SJCRH30 (cell line): ENCODE measurements at regions not wholly inside any gene's neighbourhood (a gene's known extent, or its start where the extent isn't known, plus 50 kb on each side); places are given as distances from the start of the nearest gene placed in this dataset.
A peak's percentile ranks its signal among the peaks of the same experiment; 100 is the strongest.

Source experiments
- DNase-seq, 2 experiments: peaks; one replicate each; pipeline ENCODE4 v3.0.0-alpha.2; 2015 to 2020
- H3K27ac ChIP-seq: fragments of 250-450 bp; sonication (Bioruptor Pico); 2 replicates; pipeline ENCODE4 v1.5.1; 2020; ENCODE audit warnings: mild to moderate bottlenecking, moderate library complexity
- H3K27me3 ChIP-seq: fragments of 250-450 bp; sonication (Bioruptor Pico); 2 replicates; pipeline ENCODE4 v1.5.1; 2020; ENCODE audit warnings: mild to moderate bottlenecking, moderate library complexity
- H3K36me3 ChIP-seq: fragments of 250-450 bp; sonication (Bioruptor Pico); 2 replicates; pipeline ENCODE4 v1.5.1; 2020; ENCODE audit warnings: mild to moderate bottlenecking, moderate library complexity
- H3K4me1 ChIP-seq: fragments of 250-450 bp; sonication (Bioruptor Pico); 2 replicates; pipeline ENCODE4 v1.5.1; 2020; ENCODE audit warnings: mild to moderate bottlenecking, moderate library complexity
- H3K4me3 ChIP-seq: fragments of 250-450 bp; sonication (Bioruptor Pico); 2 replicates; pipeline ENCODE4 v1.5.1; 2020; ENCODE audit warnings: mild to moderate bottlenecking, moderate library complexity
- H3K9me3 ChIP-seq: fragments of 250-450 bp; sonication (Bioruptor Pico); replicated peaks from 2 replicates; pipeline ENCODE4 v1.5.1; 2020; ENCODE audit warnings: mild to moderate bottlenecking, moderate library complexity

GRCh38 chr7:15967551-15967950 is 281.1 kb upstream of the MEOX2 start:
- Histone ChIP-seq H3K4me3 (no peak overlapping the region), H3K36me3 (no peaks in the 10 kb centered on the region), H3K4me1 (no peaks in the 10 kb centered on the region), H3K27me3 (no peaks in the 10 kb centered on the region), H3K27ac (no peak overlapping the region), H3K9me3 (no peaks in the 10 kb centered on the region)
- no peak for DNase-seq

GRCh38 chr7:15967121-15967520 is 280.6 kb upstream of the MEOX2 start:
- Histone ChIP-seq H3K4me3 (no peak overlapping the region), H3K4me1 (no peaks in the 10 kb centered on the region), H3K9me3 (no peaks in the 10 kb centered on the region), H3K27me3 (no peaks in the 10 kb centered on the region), H3K36me3 (no peaks in the 10 kb centered on the region), H3K27ac (no peak overlapping the region)
- no peak for DNase-seq

- H3K4me1 ChIP-seq: no peaks in the 10 kb centered on the region
- H3K4me3 ChIP-seq: no peak overlapping the region
- H3K9me3 ChIP-seq: no peaks in the 10 kb centered on the region
- H3K27ac ChIP-seq: no peak overlapping the region
- H3K27me3 ChIP-seq: no peaks in the 10 kb centered on the region
- H3K36me3 ChIP-seq: no peaks in the 10 kb centered on the region
- DNase-seq: peak; percentile 21 to 54
Measured at GRCh38 chr7:15963206-15963605, 276.7 kb upstream of the MEOX2 start.

- no peak overlapping the region for H3K27ac ChIP-seq
- no peak overlapping the region for H3K4me3 ChIP-seq
- no peaks in the 10 kb centered on the region for H3K27me3 ChIP-seq
- H3K4me1 ChIP-seq: no peaks in the 10 kb centered on the region
- H3K9me3 ChIP-seq: no peaks in the 10 kb centered on the region; the same call in 1 of the 2 replicates
- no peak for DNase-seq
- H3K36me3 ChIP-seq: no peaks in the 10 kb centered on the region
Measured at GRCh38 chr7:15954671-15955354, 268.3 kb upstream of the MEOX2 start.

GRCh38 chr7:15950299-15950698 is 263.8 kb upstream of the MEOX2 start:
- Histone ChIP-seq H3K4me1 (no peaks in the 10 kb centered on the region), H3K9me3 (no peaks in the 10 kb centered on the region), H3K4me3 (no peak overlapping the region), H3K27ac (no peak overlapping the region), H3K36me3 (no peaks in the 10 kb centered on the region), H3K27me3 (no peaks in the 10 kb centered on the region)
- DNase-seq: no peak

- Histone ChIP-seq H3K36me3 (no peaks in the 10 kb centered on the region), H3K9me3 (no peaks in the 10 kb centered on the region), H3K4me3 (no peak overlapping the region), H3K27ac (no peak overlapping the region), H3K27me3 (no peaks in the 10 kb centered on the region), H3K4me1 (no peaks in the 10 kb centered on the region)
- no peak for DNase-seq
Measured at GRCh38 chr7:15947754-15948153, 261.3 kb upstream of the MEOX2 start.

- DNase-seq: no peak
- Histone ChIP-seq H3K9me3 (0 out of 2 replicates have a peak, but pooled peaks cover 3% of the 10 kb centered on the region), H3K4me3 (no peak overlapping the region), H3K36me3 (no peaks in the 10 kb centered on the region), H3K4me1 (no peaks in the 10 kb centered on the region), H3K27ac (no peak overlapping the region), H3K27me3 (no peaks in the 10 kb centered on the region)
Measured at GRCh38 chr7:15938115-15938514, 251.6 kb upstream of the MEOX2 start.

GRCh38 chr7:15937571-15937970 is 251.1 kb upstream of the MEOX2 start:
- Histone ChIP-seq H3K4me1 (no peaks in the 10 kb centered on the region), H3K4me3 (no peak overlapping the region), H3K9me3 (0 out of 2 replicates have a peak, but pooled peaks cover 3% of the 10 kb centered on the region), H3K27ac (no peak overlapping the region), H3K27me3 (no peaks in the 10 kb centered on the region), H3K36me3 (no peaks in the 10 kb centered on the region)
- DNase-seq: no peak

GRCh38 chr7:15936991-15937390 is 250.5 kb upstream of the MEOX2 start:
- no peaks in the 10 kb centered on the region for H3K27me3 ChIP-seq
- no peak overlapping the region for H3K4me3 ChIP-seq
- 0 out of 2 replicates have a peak, but pooled peaks cover 3% of the 10 kb centered on the region for H3K9me3 ChIP-seq
- H3K4me1 ChIP-seq: no peaks in the 10 kb centered on the region
- H3K27ac ChIP-seq: no peak overlapping the region
- no peak for DNase-seq
- no peaks in the 10 kb centered on the region for H3K36me3 ChIP-seq

GRCh38 chr7:15932318-15932717 is 245.8 kb upstream of the MEOX2 start:
- H3K9me3 ChIP-seq: no peaks in the 10 kb centered on the region
- H3K27ac ChIP-seq: no peak overlapping the region
- no peaks in the 10 kb centered on the region for H3K36me3 ChIP-seq
- H3K4me1 ChIP-seq: no peaks in the 10 kb centered on the region
- H3K27me3 ChIP-seq: no peaks in the 10 kb centered on the region
- DNase-seq: no peak
- H3K4me3 ChIP-seq: no peak overlapping the region

GRCh38 chr7:15929411-15929810 is 242.9 kb upstream of the MEOX2 start:
- Histone ChIP-seq H3K27ac (no peak overlapping the region), H3K4me1 (no peaks in the 10 kb centered on the region), H3K36me3 (no peaks in the 10 kb centered on the region), H3K4me3 (no peak overlapping the region), H3K9me3 (no peaks in the 10 kb centered on the region), H3K27me3 (no peaks in the 10 kb centered on the region)
- DNase-seq: no peak

- no peak for DNase-seq
- Histone ChIP-seq H3K27me3 (no peaks in the 10 kb centered on the region), H3K36me3 (no peaks in the 10 kb centered on the region), H3K4me3 (no peak overlapping the region), H3K27ac (no peak overlapping the region), H3K4me1 (no peaks in the 10 kb centered on the region), H3K9me3 (no peaks in the 10 kb centered on the region)
Measured at GRCh38 chr7:15925608-15926007, 239.1 kb upstream of the MEOX2 start.

- no peaks in the 10 kb centered on the region for H3K27me3 ChIP-seq
- H3K27ac ChIP-seq: no peak overlapping the region
- H3K9me3 ChIP-seq: no peaks in the 10 kb centered on the region
- no peaks in the 10 kb centered on the region for H3K4me1 ChIP-seq
- H3K4me3 ChIP-seq: no peak overlapping the region
- no peaks in the 10 kb centered on the region for H3K36me3 ChIP-seq
- DNase-seq: no peak
Measured at GRCh38 chr7:15924910-15925309, 238.4 kb upstream of the MEOX2 start.

GRCh38 chr7:15922002-15922401 is 235.5 kb upstream of the MEOX2 start:
- H3K4me3 ChIP-seq: no peak overlapping the region
- no peaks in the 10 kb centered on the region for H3K4me1 ChIP-seq
- no peaks in the 10 kb centered on the region for H3K36me3 ChIP-seq
- H3K27ac ChIP-seq: no peak overlapping the region
- no peak for DNase-seq
- no peaks in the 10 kb centered on the region for H3K9me3 ChIP-seq
- no peaks in the 10 kb centered on the region for H3K27me3 ChIP-seq

GRCh38 chr7:15921576-15921975 is 235.1 kb upstream of the MEOX2 start:
- DNase-seq: no peak
- no peaks in the 10 kb centered on the region for H3K27me3 ChIP-seq
- no peaks in the 10 kb centered on the region for H3K36me3 ChIP-seq
- H3K4me3 ChIP-seq: no peak overlapping the region
- H3K27ac ChIP-seq: no peak overlapping the region
- H3K9me3 ChIP-seq: no peaks in the 10 kb centered on the region
- no peaks in the 10 kb centered on the region for H3K4me1 ChIP-seq

- Histone ChIP-seq H3K4me1 (no peaks in the 10 kb centered on the region), H3K9me3 (no peaks in the 10 kb centered on the region), H3K27me3 (no peaks in the 10 kb centered on the region), H3K36me3 (no peaks in the 10 kb centered on the region), H3K27ac (no peak overlapping the region), H3K4me3 (no peak overlapping the region)
- DNase-seq: no peak
Measured at GRCh38 chr7:15920953-15921352, 234.5 kb upstream of the MEOX2 start.
